GM10266 (cell line): ENCODE measurements at regions not wholly inside any gene's neighbourhood (a gene's known extent, or its start where the extent isn't known, plus 50 kb on each side); places are given as distances from the start of the nearest gene placed in this dataset.

Experiments
- DNase-seq: peaks from one replicate; pipeline ENCODE4 v3.0.0; 2012; ENCODE audit errors: extremely low spot score
- CTCF ChIP-seq: IDR thresholded peaks from 2 replicates; pipeline ENCODE4 v1.5.1; 2012; ENCODE audit warnings: mild to moderate bottlenecking, low read depth; ENCODE audit not compliant: control insufficient read depth, insufficient read depth; ENCODE audit errors: missing control alignments

GRCh38 chr6:4668271-4669179, 107.7 kb upstream of the CDYL start:
- DNase-seq: no peak
- TF ChIP-seq CTCF: no peak

GRCh38 chr6:4667591-4667990, 108.6 kb upstream of the CDYL start:
- TF ChIP-seq CTCF: no peak
- no peak for DNase-seq

GRCh38 chr6:4666886-4667513, 109.2 kb upstream of the CDYL start:
- no peak for TF ChIP-seq CTCF

GRCh38 chr6:4665489-4666417, 110.5 kb upstream of the CDYL start:
- DNase-seq: no peak
- no peak for TF ChIP-seq CTCF

More at GRCh38 chr6:4666886-4667513, 109.2 kb upstream of the CDYL start:
- no peak for DNase-seq

GRCh38 chr6:4664911-4665310, 111.3 kb upstream of the CDYL start:
- no peak for DNase-seq
- no peak for TF ChIP-seq CTCF

GRCh38 chr6:4664117-4664626, 112.0 kb upstream of the CDYL start:
- no peak for DNase-seq
- TF ChIP-seq CTCF: no peak
